ENCODE measurements at regions not wholly inside any gene's neighbourhood (a gene's known extent, or its start where the extent isn't known, plus 50 kb on each side); places are given as distances from the start of the nearest gene placed in this dataset.
"Not testable (repeated sequence)": the region's sequence is repeated elsewhere in the genome, so short reads cannot be mapped to it uniquely, and the experiment has no call there.

GRCh38 chr5:52069997-52070396, 686.7 kb downstream of the ISL1 start:
- Mint-ChIP-seq H3K9me3 (peaks cover 0 to 25% (median 4%) of the 10 kb centered on the region in 7 donors), H3K36me3 (no peaks in the 10 kb centered on the region), H3K4me1 (no peaks in the 10 kb centered on the region), H3K27ac (no peak overlapping the region), H3K4me3 (no peak overlapping the region), H3K27me3 (no peaks in the 10 kb centered on the region)
- Histone ChIP-seq H3K9me3 (ENCODE audit: control insufficient read depth in 2 of 2, low read length in 2 of 2) (peaks cover 0 to 3% of the 10 kb centered on the region in 2 experiments), H3K4me3 (ENCODE audit: low read depth, low read length) (no peak overlapping the region), H3K36me3 (ENCODE audit: control insufficient read depth, insufficient read depth, low read length) (no peaks in the 10 kb centered on the region), H3K27ac (ENCODE audit: insufficient read depth, low read length, poor library complexity, severe bottlenecking) (no peak overlapping the region), H3K27me3 (ENCODE audit: control insufficient read depth, insufficient read depth, low read length) (no peaks in the 10 kb centered on the region), H3K4me1 (ENCODE audit: control insufficient read depth, insufficient read depth, low read length, poor library complexity, severe bottlenecking) (no peaks in the 10 kb centered on the region)
- no peak for ATAC-seq (ENCODE audit: low read depth in 2 of 2)
- DNase-seq: no peak

- peaks cover 0 to 3% of the 10 kb centered on the region in 2 experiments for H3K9me3 ChIP-seq (ENCODE audit: control insufficient read depth in 2 of 2, low read length in 2 of 2)
- H3K27ac ChIP-seq (ENCODE audit: insufficient read depth, low read length, poor library complexity, severe bottlenecking): no peak overlapping the region
- H3K4me3 ChIP-seq (ENCODE audit: low read depth, low read length): no peak overlapping the region
- Mint-ChIP-seq H3K36me3 (no peaks in the 10 kb centered on the region), H3K27ac (no peak overlapping the region), H3K9me3 (peaks cover 0 to 20% (median under 1%) of the 10 kb centered on the region in 7 donors), H3K27me3 (no peaks in the 10 kb centered on the region), H3K4me1 (no peaks in the 10 kb centered on the region), H3K4me3 (no peak overlapping the region)
- no peaks in the 10 kb centered on the region for H3K4me1 ChIP-seq (ENCODE audit: control insufficient read depth, insufficient read depth, low read length, poor library complexity, severe bottlenecking)
- no peaks in the 10 kb centered on the region for H3K36me3 ChIP-seq (ENCODE audit: control insufficient read depth, insufficient read depth, low read length)
- H3K27me3 ChIP-seq (ENCODE audit: control insufficient read depth, insufficient read depth, low read length): no peaks in the 10 kb centered on the region
- ATAC-seq (ENCODE audit: low read depth in 2 of 2) (no peak), DNase-seq (no peak)
Measured at GRCh38 chr5:52073993-52074689, 690.9 kb downstream of the ISL1 start.

GRCh38 chr5:52077941-52078815, 694.9 kb downstream of the ISL1 start:
- Histone ChIP-seq H3K27me3 (ENCODE audit: control insufficient read depth, insufficient read depth, low read length) (no peaks in the 10 kb centered on the region), H3K4me1 (ENCODE audit: control insufficient read depth, insufficient read depth, low read length, poor library complexity, severe bottlenecking) (no peaks in the 10 kb centered on the region), H3K36me3 (ENCODE audit: control insufficient read depth, insufficient read depth, low read length) (no peaks in the 10 kb centered on the region), H3K9me3 (ENCODE audit: control insufficient read depth in 2 of 2, low read length in 2 of 2) (no peaks in the 10 kb centered on the region), H3K4me3 (ENCODE audit: low read depth, low read length) (no peak overlapping the region), H3K27ac (ENCODE audit: insufficient read depth, low read length, poor library complexity, severe bottlenecking) (no peak overlapping the region)
- Mint-ChIP-seq H3K27ac (no peak overlapping the region), H3K27me3 (no peaks in the 10 kb centered on the region), H3K4me1 (no peaks in the 10 kb centered on the region), H3K9me3 (peaks cover 0 to 12% (median 0%) of the 10 kb centered on the region in 7 donors), H3K4me3 (no peak overlapping the region), H3K36me3 (no peaks in the 10 kb centered on the region)
- no peak for ATAC-seq (ENCODE audit: low read depth in 2 of 2)
- DNase-seq: no peak

- not testable (repeated sequence) for H3K9me3 ChIP-seq (ENCODE audit: control insufficient read depth in 2 of 2, low read length in 2 of 2); ATAC-seq (ENCODE audit: low read depth in 2 of 2); H3K27ac Mint-ChIP-seq; H3K27ac ChIP-seq (ENCODE audit: insufficient read depth, low read length, poor library complexity, severe bottlenecking); H3K27me3 Mint-ChIP-seq; H3K4me1 Mint-ChIP-seq; H3K36me3 Mint-ChIP-seq; H3K4me3 Mint-ChIP-seq; DNase-seq; H3K27me3 ChIP-seq (ENCODE audit: control insufficient read depth, insufficient read depth, low read length); H3K4me1 ChIP-seq (ENCODE audit: control insufficient read depth, insufficient read depth, low read length, poor library complexity, severe bottlenecking); H3K36me3 ChIP-seq (ENCODE audit: control insufficient read depth, insufficient read depth, low read length); H3K4me3 ChIP-seq (ENCODE audit: low read depth, low read length)
- peaks cover 5 to 25% (median 10%) of the 10 kb centered on the region in 7 donors for H3K9me3 Mint-ChIP-seq
Measured at GRCh38 chr5:52102311-52102710, 685.4 kb upstream of the ITGA1 start.

GRCh38 chr5:52107210-52107905, 680.4 kb upstream of the ITGA1 start:
- H3K9me3 Mint-ChIP-seq: peaks cover 6 to 44% (median 12%) of the 10 kb centered on the region in 7 donors
- H3K27ac ChIP-seq (ENCODE audit: insufficient read depth, low read length, poor library complexity, severe bottlenecking): no peak overlapping the region
- no peak for ATAC-seq (ENCODE audit: low read depth in 2 of 2)
- no peaks in the 10 kb centered on the region for H3K4me1 ChIP-seq (ENCODE audit: control insufficient read depth, insufficient read depth, low read length, poor library complexity, severe bottlenecking)
- H3K4me1 Mint-ChIP-seq: no peaks in the 10 kb centered on the region
- H3K27me3 Mint-ChIP-seq: no peaks in the 10 kb centered on the region
- no peaks in the 10 kb centered on the region for H3K36me3 Mint-ChIP-seq
- no peaks in the 10 kb centered on the region for H3K27me3 ChIP-seq (ENCODE audit: control insufficient read depth, insufficient read depth, low read length)
- no peaks in the 10 kb centered on the region for H3K36me3 ChIP-seq (ENCODE audit: control insufficient read depth, insufficient read depth, low read length)
- peaks cover 0 to 3% of the 10 kb centered on the region in 2 experiments for H3K9me3 ChIP-seq (ENCODE audit: control insufficient read depth in 2 of 2, low read length in 2 of 2)
- no peak for DNase-seq
- no peak overlapping the region for H3K4me3 ChIP-seq (ENCODE audit: low read depth, low read length)
- no peak overlapping the region for H3K27ac Mint-ChIP-seq
- H3K4me3 Mint-ChIP-seq: no peak overlapping the region

GRCh38 chr5:52119768-52120167, 667.9 kb upstream of the ITGA1 start:
- Histone ChIP-seq H3K27me3 (ENCODE audit: control insufficient read depth, insufficient read depth, low read length) (no peaks in the 10 kb centered on the region), H3K4me3 (ENCODE audit: low read depth, low read length) (no peak overlapping the region), H3K9me3 (ENCODE audit: control insufficient read depth in 2 of 2, low read length in 2 of 2) (peaks cover 0 to 5% of the 10 kb centered on the region in 2 experiments), H3K27ac (ENCODE audit: insufficient read depth, low read length, poor library complexity, severe bottlenecking) (no peak overlapping the region), H3K4me1 (ENCODE audit: control insufficient read depth, insufficient read depth, low read length, poor library complexity, severe bottlenecking) (no peaks in the 10 kb centered on the region), H3K36me3 (ENCODE audit: control insufficient read depth, insufficient read depth, low read length) (no peaks in the 10 kb centered on the region)
- Mint-ChIP-seq H3K27me3 (no peaks in the 10 kb centered on the region), H3K36me3 (no peaks in the 10 kb centered on the region), H3K27ac (no peak overlapping the region), H3K4me3 (no peak overlapping the region), H3K4me1 (no peaks in the 10 kb centered on the region), H3K9me3 (peaks cover 3 to 28% (median 6%) of the 10 kb centered on the region in 7 donors)
- DNase-seq (no peak), ATAC-seq (ENCODE audit: low read depth in 2 of 2) (no peak)

GRCh38 chr5:52132053-52132452, 655.7 kb upstream of the ITGA1 start:
- DNase-seq (no peak), ATAC-seq (ENCODE audit: low read depth in 2 of 2) (no peak)
- H3K4me3 ChIP-seq (ENCODE audit: low read depth, low read length): no peak overlapping the region
- no peaks in the 10 kb centered on the region for H3K4me1 Mint-ChIP-seq
- no peaks in the 10 kb centered on the region for H3K9me3 ChIP-seq (ENCODE audit: control insufficient read depth in 2 of 2, low read length in 2 of 2)
- H3K36me3 ChIP-seq (ENCODE audit: control insufficient read depth, insufficient read depth, low read length): no peaks in the 10 kb centered on the region
- H3K4me1 ChIP-seq (ENCODE audit: control insufficient read depth, insufficient read depth, low read length, poor library complexity, severe bottlenecking): no peaks in the 10 kb centered on the region
- peak overlapping the region in 1 of 3 donors; percentile 45 for H3K27ac Mint-ChIP-seq
- H3K36me3 Mint-ChIP-seq: no peaks in the 10 kb centered on the region
- no peak overlapping the region for H3K4me3 Mint-ChIP-seq
- H3K27me3 Mint-ChIP-seq: no peaks in the 10 kb centered on the region
- H3K9me3 Mint-ChIP-seq: peaks cover 4 to 18% (median 10%) of the 10 kb centered on the region in 7 donors
- H3K27ac ChIP-seq (ENCODE audit: insufficient read depth, low read length, poor library complexity, severe bottlenecking): no peak overlapping the region
- no peaks in the 10 kb centered on the region for H3K27me3 ChIP-seq (ENCODE audit: control insufficient read depth, insufficient read depth, low read length)

All from CD4-positive, CD25-positive, alpha-beta regulatory T cell (primary cell).